SK-N-SH (cell line): ENCODE measurements at regions not wholly inside any gene's neighbourhood (a gene's known extent, or its start where the extent isn't known, plus 50 kb on each side); places are given as distances from the start of the nearest gene placed in this dataset.
"Not testable (repeated sequence)": the region's sequence is repeated elsewhere in the genome, so short reads cannot be mapped to it uniquely, and the experiment has no call there.

Source experiments
- CTCF ChIA-PET: fragments of 300-600, 350-600 bp; formaldehyde crosslinking; extraction: SDS; loops from one replicate; lab custom pipeline; 2021; lab: Yijun Ruan, JAX
- POLR2A ChIA-PET: fragments of 350-600 bp; sonication (Branson Sonifier 250); formaldehyde crosslinking; extraction: SDS; loops from one replicate; lab custom pipeline; 2020; ENCODE audit warnings: antibody characterized with exemption, inconsistent platforms; lab: Yijun Ruan, JAX
- DNase-seq: peaks from one replicate; pipeline ENCODE4 v3.0.0; 2012
- H2AFZ ChIP-seq: fragments of 200-600 bp; sonication (generic); 2 replicates; pipeline ENCODE4 v1.8.1; 2016; ENCODE audit warnings: antibody characterized with exemption, mild to moderate bottlenecking, low read depth
- H3F3A ChIP-seq: fragments of 200-600 bp; sonication (generic); replicated peaks from 2 replicates; pipeline ENCODE3; 2016; ENCODE audit warnings: antibody characterized with exemption, mild to moderate bottlenecking; ENCODE audit not compliant: insufficient read depth
- H3K27ac ChIP-seq, 2 experiments: fragments of 200-500 bp in 1 of 2; fragments of 200-600 bp in 1 of 2; sonication (Bioruptor generic) in 1 of 2; sonication (generic), shearing (Covaris generic) in 1 of 2; 2 replicates each; pipeline versions ENCODE4 v1.5.1 to v1.6.1; 2014 to 2016; ENCODE audit warnings: low read depth in 2 of 2, inconsistent platforms in 1 of 2, low read length in 1 of 2, mild to moderate bottlenecking in 1 of 2, mixed read lengths in 1 of 2
- H3K27me3 ChIP-seq: fragments of 200-600 bp; sonication (generic), shearing (Covaris generic); 2 replicates; pipeline ENCODE4 v1.6.1; 2016; ENCODE audit warnings: mixed run types; ENCODE audit not compliant: insufficient read depth
- H3K36me3 ChIP-seq, 2 experiments: fragments of 200-500 bp in 1 of 2; fragments of 200-600 bp in 1 of 2; sonication (Bioruptor generic) in 1 of 2; sonication (generic) in 1 of 2; replicated peaks in 1 of 2; 2 replicates each; pipeline versions ENCODE3 to v1.5.1; 2014 to 2016; ENCODE audit warnings: low read length in 1 of 2, mild to moderate bottlenecking in 1 of 2; ENCODE audit not compliant: insufficient read depth in 2 of 2, control insufficient read depth in 1 of 2
- H3K4me1 ChIP-seq, 2 experiments: fragments of 200-500 bp in 1 of 2; fragments of 200-600 bp in 1 of 2; sonication (Bioruptor generic) in 1 of 2; sonication (generic), shearing (Covaris generic) in 1 of 2; 2 replicates each; pipeline versions ENCODE4 v1.5.1 to v1.6.1; 2014 to 2016; ENCODE audit warnings: low read depth in 1 of 2, low read length in 1 of 2, mixed run types in 1 of 2; ENCODE audit not compliant: insufficient read depth in 2 of 2, control insufficient read depth in 1 of 2
- H3K4me2 ChIP-seq: fragments of 200-600 bp; sonication (generic), shearing (Covaris generic); 2 replicates; pipeline ENCODE4 v1.6.1; 2017; ENCODE audit warnings: mixed run types
- H3K4me3 ChIP-seq, 2 experiments: fragments of 200-500 bp in 1 of 2; fragments of 200-600 bp in 1 of 2; sonication (Bioruptor generic) in 1 of 2; sonication (generic), shearing (Covaris generic) in 1 of 2; 2 replicates each; pipeline versions ENCODE4 v1.5.1 to v1.8.1; 2014 to 2016; ENCODE audit warnings: low read depth in 2 of 2, inconsistent platforms in 1 of 2, low read length in 1 of 2, mild to moderate bottlenecking in 1 of 2, mixed read lengths in 1 of 2, moderate library complexity in 1 of 2
- H3K79me2 ChIP-seq: fragments of 200-600 bp; sonication (generic); 2 replicates; pipeline ENCODE4 v1.8.1; 2017; ENCODE audit warnings: mild to moderate bottlenecking; ENCODE audit not compliant: insufficient read depth
- H3K9ac ChIP-seq: fragments of 200-600 bp; sonication (generic); 2 replicates; pipeline ENCODE4 v1.6.1; 2017; ENCODE audit warnings: mixed run types
- H3K9me2 ChIP-seq: fragments of 200-600 bp; sonication (generic); 2 replicates; pipeline ENCODE4 v1.6.1; 2017; ENCODE audit warnings: mixed run types
- H3K9me3 ChIP-seq: fragments of 200-600 bp; sonication (generic); 2 replicates; pipeline ENCODE4 v1.6.1; 2017; ENCODE audit warnings: mixed run types, mild to moderate bottlenecking, moderate library complexity
- H4K20me1 ChIP-seq: fragments of 200-600 bp; sonication (generic); 2 replicates; pipeline ENCODE4 v1.6.1; 2017; ENCODE audit warnings: mild to moderate bottlenecking, mixed run types; ENCODE audit not compliant: insufficient read depth
- ELF1 ChIP-seq: IDR thresholded peaks from 2 replicates; pipeline ENCODE4 v1.4.0; 2012
- FOXM1 ChIP-seq: IDR thresholded peaks from 2 replicates; pipeline ENCODE4 v1.4.0; 2012; ENCODE audit warnings: low read depth, mild to moderate bottlenecking
- GABPA ChIP-seq: IDR thresholded peaks from 2 replicates; pipeline ENCODE4 v1.4.0; 2012; ENCODE audit warnings: low read depth, mild to moderate bottlenecking
- GATA2 ChIP-seq: sonication (generic); formaldehyde crosslinking; IDR thresholded peaks from 2 replicates; pipeline ENCODE4 v1.5.0; 2020; ENCODE audit warnings: mild to moderate bottlenecking, missing genetic modification reagents
- MXI1 ChIP-seq: IDR thresholded peaks from 2 replicates; pipeline ENCODE4 v1.6.1; 2012; ENCODE audit warnings: mild to moderate bottlenecking, low read depth, low read length, improper control_type of control experiment
- NRF1 ChIP-seq: IDR thresholded peaks from 2 replicates; pipeline ENCODE4 v1.6.1; 2012; ENCODE audit warnings: low read depth, mild to moderate bottlenecking, low read length
- POLR2AphosphoS5 ChIP-seq: IDR thresholded peaks from 2 replicates; pipeline ENCODE4 v1.6.1; 2012; ENCODE audit warnings: low read depth, low read length
- RXRA ChIP-seq: IDR thresholded peaks from 2 replicates; pipeline ENCODE4 v1.4.0; 2012; ENCODE audit warnings: low read depth, mild to moderate bottlenecking, borderline replicate concordance
- TAF1 ChIP-seq: IDR thresholded peaks from 2 replicates; pipeline ENCODE4 v1.6.1; 2012; ENCODE audit warnings: low read depth, mild to moderate bottlenecking, low read length, moderate library complexity, borderline replicate concordance
- YY1 ChIP-seq: IDR thresholded peaks from 2 replicates; pipeline ENCODE4 v1.4.0; 2012; ENCODE audit warnings: low read depth, mild to moderate bottlenecking
- whole genome bisulfite sequencing: methylation state at CpG from one replicate; pipeline ENCODE4 v1.1.6; 2017; ENCODE audit warnings: low lambda C conversion rate; 5-methylcytosine and 5-hydroxymethylcytosine counted together
- TF ChIP-seq, protein P1 (sequence below): IDR thresholded peaks from 2 replicates; pipeline ENCODE4 v1.4.0; 2012; ENCODE audit warnings: low read depth, borderline replicate concordance

DNA sequence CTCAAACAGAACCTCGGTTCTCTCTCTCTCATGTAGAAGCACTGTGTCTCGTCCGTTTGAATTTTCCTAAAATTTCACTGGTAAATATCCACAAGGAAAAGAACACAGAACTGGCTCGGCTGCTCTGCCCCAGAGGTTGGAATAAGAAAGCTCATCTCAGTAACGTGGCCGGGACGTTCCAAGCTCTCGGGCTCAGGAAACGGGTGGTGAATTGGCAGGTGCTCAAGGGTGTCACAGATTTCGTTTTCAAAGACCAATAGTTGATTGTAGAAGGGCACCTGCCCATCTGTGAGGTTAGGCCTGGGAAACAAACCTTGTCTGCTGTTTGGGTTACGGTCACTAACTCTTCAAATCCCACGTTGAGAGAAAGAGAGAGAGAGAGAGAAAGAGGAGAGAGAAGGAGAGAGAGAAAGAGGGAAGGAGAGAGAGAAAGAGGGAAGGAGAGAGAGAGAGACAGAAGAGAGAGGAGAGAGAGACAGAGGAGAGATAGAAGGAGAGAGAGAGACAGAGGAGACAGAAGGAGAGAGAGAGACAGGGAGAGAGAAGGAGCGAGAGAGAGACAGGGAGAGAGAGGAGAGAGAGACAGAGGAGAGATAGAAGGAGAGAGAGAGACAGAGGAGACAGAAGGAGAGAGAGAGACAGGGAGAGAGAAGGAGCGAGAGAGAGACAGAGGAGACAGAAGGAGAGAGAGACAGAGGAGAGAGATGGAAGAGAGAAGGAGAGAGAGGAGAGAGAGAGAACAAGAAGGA lies 106.6 kb downstream of the CRLF2 start:
- Histone ChIP-seq H3K4me3 (no peak overlapping the region), H3K27me3 (no peaks in the 10 kb centered on the region; the same call in 1 of the 2 replicates), H3F3A (no peaks in the 10 kb centered on the region), H4K20me1 (no peaks in the 10 kb centered on the region), H3K9ac (no peak overlapping the region), H3K9me3 (no peaks in the 10 kb centered on the region), H3K4me1 (no peaks in the 10 kb centered on the region), H2AFZ (no peak overlapping the region), H3K27ac (no peak overlapping the region), H3K36me3 (no peaks in the 10 kb centered on the region)
- CTCF ChIA-PET = no interaction called here
- POLR2A ChIA-PET = no interaction called here
- WGBS = 9% methylated on average over 14 of the region's 14 CpGs
- no peak for TF ChIP-seq MXI1
- TF ChIP-seq GATA2 (CRISPR knock-in tag) = no peak
- TF ChIP-seq GABPA = no peak
- TF ChIP-seq ELF1 = no peak
- no peak for TF ChIP-seq RXRA
- TF ChIP-seq FOXM1 = no peak
- TF ChIP-seq, all 33 proteins: peak for 0
- Histone ChIP-seq H3K4me2 (no peak overlapping the region), H3K9me2 (no peaks in the 10 kb centered on the region), H3K79me2 (no peaks in the 10 kb centered on the region)
- DNase-seq = no peak

DNA sequence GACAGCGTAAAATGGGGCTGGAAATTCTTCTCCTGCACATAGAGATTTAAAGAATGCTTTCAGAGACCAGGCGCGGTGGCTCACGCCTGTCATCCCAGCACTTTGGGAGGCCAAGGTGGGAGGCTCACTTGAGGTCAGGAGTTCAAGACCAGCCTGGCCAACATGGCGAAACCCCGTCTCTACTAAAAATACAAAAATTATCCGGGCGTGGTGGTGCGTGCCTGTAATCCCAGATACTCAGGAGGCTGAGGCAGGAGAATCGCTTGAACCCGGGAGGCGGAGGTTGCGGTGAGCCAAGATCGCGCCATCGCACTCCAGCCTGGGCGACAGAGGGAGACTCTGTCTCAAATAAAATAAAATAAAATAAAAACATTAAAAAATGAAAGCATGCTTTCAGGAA lies 107.4 kb downstream of the CRLF2 start:
- H3K4me3 ChIP-seq, H3F3A ChIP-seq, H3K4me1 ChIP-seq, H3K9ac ChIP-seq, H3K27ac ChIP-seq, H3K9me3 ChIP-seq, H4K20me1 ChIP-seq, H3K36me3 ChIP-seq, POLR2A ChIA-PET, H3K4me2 ChIP-seq, H3K27me3 ChIP-seq, H3K79me2 ChIP-seq, DNase-seq, H3K9me2 ChIP-seq, CTCF ChIA-PET, H2AFZ ChIP-seq: not testable (repeated sequence)
- WGBS = 32% methylated on average over 17 of the region's 17 CpGs

DNA sequence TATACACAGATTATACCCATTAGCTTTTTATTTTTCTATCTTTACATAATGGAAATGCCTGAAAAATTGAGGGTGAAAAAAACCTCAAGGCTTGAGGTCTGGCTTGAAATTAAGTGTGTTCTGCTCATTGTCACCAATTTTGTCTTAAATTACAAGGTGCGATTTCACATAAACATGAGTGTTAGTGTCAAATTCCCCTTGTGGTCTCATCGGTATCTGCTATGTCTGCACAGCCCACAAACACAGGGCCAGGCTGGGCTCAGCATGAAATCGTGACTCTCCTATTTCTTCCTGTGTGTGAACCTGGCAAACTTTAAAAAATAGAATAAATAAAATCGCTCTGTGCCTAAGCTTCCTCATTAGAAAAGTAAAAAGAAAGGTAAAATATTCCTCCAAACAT lies 109.1 kb downstream of the CRLF2 start:
- Histone ChIP-seq H4K20me1 (no peaks in the 10 kb centered on the region), H2AFZ (no peak overlapping the region), H3K79me2 (no peaks in the 10 kb centered on the region), H3K36me3 (no peaks in the 10 kb centered on the region), H3K9me2 (no peaks in the 10 kb centered on the region), H3F3A (no peaks in the 10 kb centered on the region), H3K9ac (no peak overlapping the region), H3K4me3 (no peak overlapping the region), H3K4me1 (no peaks in the 10 kb centered on the region), H3K4me2 (no peak overlapping the region), H3K27ac (no peak overlapping the region), H3K27me3 (no peaks in the 10 kb centered on the region; the same call in 1 of the 2 replicates), H3K9me3 (no peaks in the 10 kb centered on the region)
- no peak for DNase-seq
- 4% methylated on average over 4 of the region's 4 CpGs for WGBS
- POLR2A ChIA-PET = no interaction called here
- TF ChIP-seq, protein P1, sequence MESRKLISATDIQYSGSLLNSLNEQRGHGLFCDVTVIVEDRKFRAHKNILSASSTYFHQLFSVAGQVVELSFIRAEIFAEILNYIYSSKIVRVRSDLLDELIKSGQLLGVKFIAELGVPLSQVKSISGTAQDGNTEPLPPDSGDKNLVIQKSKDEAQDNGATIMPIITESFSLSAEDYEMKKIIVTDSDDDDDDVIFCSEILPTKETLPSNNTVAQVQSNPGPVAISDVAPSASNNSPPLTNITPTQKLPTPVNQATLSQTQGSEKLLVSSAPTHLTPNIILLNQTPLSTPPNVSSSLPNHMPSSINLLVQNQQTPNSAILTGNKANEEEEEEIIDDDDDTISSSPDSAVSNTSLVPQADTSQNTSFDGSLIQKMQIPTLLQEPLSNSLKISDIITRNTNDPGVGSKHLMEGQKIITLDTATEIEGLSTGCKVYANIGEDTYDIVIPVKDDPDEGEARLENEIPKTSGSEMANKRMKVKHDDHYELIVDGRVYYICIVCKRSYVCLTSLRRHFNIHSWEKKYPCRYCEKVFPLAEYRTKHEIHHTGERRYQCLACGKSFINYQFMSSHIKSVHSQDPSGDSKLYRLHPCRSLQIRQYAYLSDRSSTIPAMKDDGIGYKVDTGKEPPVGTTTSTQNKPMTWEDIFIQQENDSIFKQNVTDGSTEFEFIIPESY = no peak
- TF ChIP-seq TAF1 (no peak), FOXM1 (no peak), POLR2AphosphoS5 (no peak), NRF1 (no peak), YY1 (no peak)
- TF ChIP-seq, all 33 proteins: peak for 0
- CTCF ChIA-PET = no interaction called here
